22Rv1 (cell line): ENCODE measurements at regions not wholly inside any gene's neighbourhood (a gene's known extent, or its start where the extent isn't known, plus 50 kb on each side); places are given as distances from the start of the nearest gene placed in this dataset.

Experiments used
- CTCF ChIP-seq: fragments of 450-650 bp; IDR thresholded peaks from 2 replicates; pipeline ENCODE4 v1.5.1; 2017; ENCODE audit warnings: mild to moderate bottlenecking
- ZFX ChIP-seq: fragments of 450-650 bp; IDR thresholded peaks from 2 replicates; pipeline ENCODE4 v1.6.1; 2017; ENCODE audit warnings: antibody characterized with exemption, borderline replicate concordance

GRCh38 chr18:55751476-55751875 is 163.5 kb upstream of the TCF4 start:
- TF ChIP-seq CTCF, result no peak
- no peak for TF ChIP-seq ZFX
